Hepatocyte (in vitro differentiated cells): ENCODE measurements at regions not wholly inside any gene's neighbourhood (a gene's known extent, or its start where the extent isn't known, plus 50 kb on each side); places are given as distances from the start of the nearest gene placed in this dataset.

Experiments used
- DNase-seq: peaks from one replicate; pipeline ENCODE4 v3.0.0-alpha.2; 2016; ENCODE audit warnings: low spot score
- H2AFZ ChIP-seq: fragments of 200-600 bp; sonication (generic); 2 replicates; pipeline ENCODE4 v1.6.0; 2016; ENCODE audit warnings: antibody characterized with exemption, mild to moderate bottlenecking
- H3K27ac ChIP-seq: fragments of 200-600 bp; sonication (generic); 2 replicates; pipeline ENCODE4 v1.5.1; 2016; ENCODE audit warnings: mild to moderate bottlenecking
- H3K27me3 ChIP-seq: fragments of 200-600 bp; sonication (generic); 2 replicates; pipeline ENCODE4 v1.6.1; 2016
- H3K36me3 ChIP-seq: fragments of 200-600 bp; sonication (generic); replicated peaks from 2 replicates; pipeline ENCODE4 v1.5.1; 2016; ENCODE audit warnings: low read depth; ENCODE audit not compliant: insufficient read depth
- H3K4me1 ChIP-seq: fragments of 200-600 bp; sonication (generic); 2 replicates; pipeline ENCODE4 v1.5.1; 2016; ENCODE audit warnings: mild to moderate bottlenecking, moderate library complexity; ENCODE audit not compliant: insufficient read depth
- H3K4me2 ChIP-seq: fragments of 200-600 bp; sonication (generic); 2 replicates; pipeline ENCODE4 v1.6.0; 2016
- H3K4me3 ChIP-seq: fragments of 200-600 bp; sonication (generic); 2 replicates; pipeline ENCODE4 v1.5.1; 2016; ENCODE audit warnings: mild to moderate bottlenecking
- H3K79me2 ChIP-seq: fragments of 200-600 bp; sonication (generic); 2 replicates; pipeline ENCODE4 v1.6.0; 2017; ENCODE audit warnings: mild to moderate bottlenecking
- H3K9me2 ChIP-seq: fragments of 200-600 bp; sonication (generic); replicated peaks from 2 replicates; pipeline ENCODE4 v1.6.0; 2017; ENCODE audit warnings: mild to moderate bottlenecking; ENCODE audit not compliant: insufficient read depth
- H3K9me3 ChIP-seq: fragments of 200-600 bp; sonication (generic); 2 replicates; pipeline ENCODE4 v1.5.1; 2016; ENCODE audit warnings: low read depth, mild to moderate bottlenecking
- H4K20me1 ChIP-seq: fragments of 200-600 bp; sonication (generic); 2 replicates; pipeline ENCODE4 v1.6.0; 2016; ENCODE audit warnings: mild to moderate bottlenecking; ENCODE audit not compliant: insufficient read depth, poor library complexity, severe bottlenecking
- CTCF ChIP-seq: fragments of 200-600 bp; sonication (generic); IDR thresholded peaks from 2 replicates; pipeline ENCODE4 v1.5.1; 2016; ENCODE audit warnings: antibody characterized with exemption, mild to moderate bottlenecking; ENCODE audit not compliant: poor library complexity
- EZH2 ChIP-seq: fragments of 200-600 bp; sonication (generic); IDR thresholded peaks from 2 replicates; pipeline ENCODE4 v1.6.1; 2016; ENCODE audit warnings: antibody characterized with exemption, mild to moderate bottlenecking, borderline replicate concordance
- EZH2phosphoT487 ChIP-seq: fragments of 200-600 bp; sonication (generic); IDR thresholded peaks from one replicate; pipeline ENCODE4 v1.6.1; 2018; ENCODE audit warnings: antibody characterized with exemption, mild to moderate bottlenecking, low read depth, moderate library complexity; ENCODE audit not compliant: unreplicated experiment, severe bottlenecking
- WGBS: methylation state at CpG from one replicate; pipeline ENCODE4 v1.1.6; 2016; ENCODE audit warnings: low lambda C conversion rate; ENCODE audit errors: missing lambda C conversion rate; 5-methylcytosine and 5-hydroxymethylcytosine counted together

GRCh38 chr20:50355590-50356524, 154.3 kb upstream of the PTPN1 start:
- no peaks in the 10 kb centered on the region for H3K9me2 ChIP-seq
- 93% methylated on average over 12 of the region's 12 CpGs for WGBS
- TF ChIP-seq EZH2phosphoT487: no peak
- H3K4me1 ChIP-seq: peaks cover 4% of the 10 kb centered on the region
- no peak for DNase-seq
- no peaks in the 10 kb centered on the region for H4K20me1 ChIP-seq
- H3K4me3 ChIP-seq: no peak overlapping the region
- no peak overlapping the region for H3K27ac ChIP-seq
- H2AFZ ChIP-seq: no peak overlapping the region
- no peaks in the 10 kb centered on the region for H3K36me3 ChIP-seq
- no peaks in the 10 kb centered on the region for H3K9me3 ChIP-seq
- no peaks in the 10 kb centered on the region for H3K27me3 ChIP-seq
- no peak overlapping the region for H3K4me2 ChIP-seq
- no peaks in the 10 kb centered on the region for H3K79me2 ChIP-seq

GRCh38 chr20:50356525-50356885, 153.7 kb upstream of the PTPN1 start:
- no peaks in the 10 kb centered on the region for H3K9me3 ChIP-seq
- H3K27ac ChIP-seq: no peak overlapping the region
- H3K79me2 ChIP-seq: no peaks in the 10 kb centered on the region
- H3K9me2 ChIP-seq: no peaks in the 10 kb centered on the region
- no peak overlapping the region for H3K4me3 ChIP-seq
- H3K36me3 ChIP-seq: no peaks in the 10 kb centered on the region
- TF ChIP-seq EZH2phosphoT487 (no peak), CTCF (no peak), EZH2 (no peak)
- H3K4me1 ChIP-seq: peaks cover 8% of the 10 kb centered on the region
- no peaks in the 10 kb centered on the region for H3K27me3 ChIP-seq
- 79% methylated on average over 13 of the region's 14 CpGs for WGBS
- DNase-seq: no peak
- H2AFZ ChIP-seq: no peak overlapping the region
- no peaks in the 10 kb centered on the region for H4K20me1 ChIP-seq
- no peak overlapping the region for H3K4me2 ChIP-seq

GRCh38 chr20:50356962-50357782, 153.0 kb upstream of the PTPN1 start:
- no peak overlapping the region for H3K27ac ChIP-seq
- no peaks in the 10 kb centered on the region for H3K9me2 ChIP-seq
- no peaks in the 10 kb centered on the region for H4K20me1 ChIP-seq
- H3K4me2 ChIP-seq: no peak overlapping the region
- 89% methylated on average over 16 of the region's 16 CpGs for WGBS
- H3K9me3 ChIP-seq: no peaks in the 10 kb centered on the region
- H3K36me3 ChIP-seq: no peaks in the 10 kb centered on the region
- peaks cover 8% of the 10 kb centered on the region for H3K4me1 ChIP-seq
- H3K4me3 ChIP-seq: no peak overlapping the region
- no peak overlapping the region for H2AFZ ChIP-seq
- no peaks in the 10 kb centered on the region for H3K27me3 ChIP-seq
- DNase-seq: no peak
- no peak for TF ChIP-seq EZH2
- TF ChIP-seq EZH2phosphoT487: no peak
- no peak for TF ChIP-seq CTCF
- no peaks in the 10 kb centered on the region for H3K79me2 ChIP-seq

DNA sequence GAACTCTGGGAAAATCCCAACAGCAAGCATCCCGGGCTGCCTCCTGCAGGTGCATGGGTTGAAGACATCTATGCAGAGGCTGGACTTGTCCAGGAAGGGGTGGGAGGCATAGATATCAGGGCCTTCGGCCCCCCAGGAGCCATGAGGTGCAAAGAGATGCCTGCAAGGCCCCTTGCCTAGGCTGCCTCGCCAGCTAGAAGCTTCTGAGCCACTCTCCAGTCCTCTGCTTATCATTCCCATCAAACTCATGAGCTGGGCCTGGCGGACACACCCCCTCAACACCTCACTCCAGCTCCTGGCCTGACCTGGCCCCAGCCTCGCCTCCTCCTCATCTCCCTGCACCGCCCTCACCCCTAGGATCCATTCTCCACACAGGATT, 152.4 kb upstream of the PTPN1 start:
- Histone ChIP-seq H3K79me2 (no peaks in the 10 kb centered on the region), H3K27me3 (no peaks in the 10 kb centered on the region), H2AFZ (no peak overlapping the region), H3K9me2 (no peaks in the 10 kb centered on the region), H3K9me3 (no peaks in the 10 kb centered on the region), H3K36me3 (no peaks in the 10 kb centered on the region), H3K27ac (no peak overlapping the region), H3K4me1 (peaks cover 8% of the 10 kb centered on the region), H3K4me3 (no peak overlapping the region), H3K4me2 (no peak overlapping the region), H4K20me1 (no peaks in the 10 kb centered on the region)
- no peak for DNase-seq
- no peak for TF ChIP-seq CTCF
- TF ChIP-seq EZH2: no peak
- no peak for TF ChIP-seq EZH2phosphoT487
- 82% methylated on average over 6 of the region's 6 CpGs for WGBS
